PC-9 (cell line): ENCODE measurements at regions not wholly inside any gene's neighbourhood (a gene's known extent, or its start where the extent isn't known, plus 50 kb on each side); places are given as distances from the start of the nearest gene placed in this dataset.
"Not testable (repeated sequence)": the region's sequence is repeated elsewhere in the genome, so short reads cannot be mapped to it uniquely, and the experiment has no call there.

Source experiments
- BruUV-seq: library from RNA; stranded (reverse); fragments of 400-500 nt; replicated peaks from 2 replicates; lab custom pipeline; 2021; lab: Mats Ljungman, UMichigan
- CTCF ChIA-PET: fragments of 300-600 bp; sonication (Branson Sonifier 250); formaldehyde crosslinking; loops from one replicate; lab custom pipeline; 2022; ENCODE audit warnings: antibody characterized with exemption; lab: Charles Lee
- POLR2A ChIA-PET: fragments of 300-600 bp; sonication (Branson Sonifier 250); formaldehyde crosslinking; loops from one replicate; lab custom pipeline; 2022; ENCODE audit warnings: antibody characterized with exemption; ENCODE audit not compliant: unreplicated experiment; lab: Charles Lee
- DNase-seq, 2 experiments: peaks; one replicate each; pipeline versions ENCODE4 v3.0.0 to v3.0.0-alpha.2; 2015 to 2022; ENCODE audit warnings: mixed read lengths in 1 of 2
- H2AFZ ChIP-seq: fragments of 200-600 bp; sonication (generic); 2 replicates; pipeline ENCODE4 v1.8.1; 2017; ENCODE audit warnings: antibody characterized with exemption
- H3F3A ChIP-seq: fragments of 200-600 bp; sonication (generic); 2 replicates; pipeline ENCODE4 v1.8.1; 2017; ENCODE audit warnings: antibody characterized with exemption, mild to moderate bottlenecking, low read depth; ENCODE audit not compliant: insufficient read depth
- H3K27ac ChIP-seq: fragments of 200-600 bp; sonication (generic); 2 replicates; pipeline ENCODE4 v1.6.1; 2016; ENCODE audit warnings: mixed run types
- H3K27me3 ChIP-seq: fragments of 200-600 bp; sonication (generic); 2 replicates; pipeline ENCODE4 v1.6.1; 2016; ENCODE audit warnings: low read depth, mixed run types; ENCODE audit not compliant: insufficient read depth
- H3K36me3 ChIP-seq: fragments of 200-600 bp; sonication (generic); 2 replicates; pipeline ENCODE4 v1.6.1; 2016; ENCODE audit warnings: low read depth, mixed run types
- H3K4me1 ChIP-seq: fragments of 200-600 bp; sonication (generic); replicated peaks from 2 replicates; pipeline ENCODE4 v1.6.1; 2016; ENCODE audit warnings: mixed run types; ENCODE audit not compliant: insufficient read depth
- H3K4me2 ChIP-seq: fragments of 200-600 bp; sonication (generic); 2 replicates; pipeline ENCODE4 v1.6.1; 2017; ENCODE audit warnings: mixed run types
- H3K4me3 ChIP-seq: fragments of 200-600 bp; sonication (generic); 2 replicates; pipeline ENCODE4 v1.6.1; 2016; ENCODE audit warnings: mixed run types
- H3K79me2 ChIP-seq: fragments of 200-600 bp; sonication (generic); 2 replicates; pipeline ENCODE4 v1.6.1; 2017; ENCODE audit warnings: low read depth, mixed run types
- H3K9me2 ChIP-seq: fragments of 200-600 bp; sonication (generic); 2 replicates; pipeline ENCODE4 v1.8.1; 2017; ENCODE audit warnings: mild to moderate bottlenecking; ENCODE audit not compliant: insufficient read depth
- H3K9me3 ChIP-seq: fragments of 200-600 bp; sonication (generic); 2 replicates; pipeline ENCODE4 v1.8.1; 2016; ENCODE audit warnings: low read depth; ENCODE audit not compliant: insufficient read depth
- H4K20me1 ChIP-seq: fragments of 200-600 bp; sonication (generic); 2 replicates; pipeline ENCODE4 v1.8.1; 2017; ENCODE audit not compliant: insufficient read depth
- EZH2 ChIP-seq: fragments of 200-600 bp; sonication (generic); IDR thresholded peaks from 2 replicates; pipeline ENCODE4 v1.8.0; 2017; ENCODE audit warnings: antibody characterized with exemption, low read depth
- intact Hi-C: fragments of 100-400 bp; cut with micrococcal nuclease; formaldehyde crosslinking; loops from one replicate; pipeline ENCODE4 v1.10.0; 2022; ENCODE audit not compliant: unreplicated experiment
- TF ChIP-seq, protein P1 (sequence below): fragments of 200-600 bp; sonication (generic); conservative IDR thresholded peaks from 2 replicates; pipeline ENCODE4 v1.6.1; 2017; ENCODE audit warnings: mixed run types, antibody characterized with exemption, mild to moderate bottlenecking, moderate library complexity

DNA sequence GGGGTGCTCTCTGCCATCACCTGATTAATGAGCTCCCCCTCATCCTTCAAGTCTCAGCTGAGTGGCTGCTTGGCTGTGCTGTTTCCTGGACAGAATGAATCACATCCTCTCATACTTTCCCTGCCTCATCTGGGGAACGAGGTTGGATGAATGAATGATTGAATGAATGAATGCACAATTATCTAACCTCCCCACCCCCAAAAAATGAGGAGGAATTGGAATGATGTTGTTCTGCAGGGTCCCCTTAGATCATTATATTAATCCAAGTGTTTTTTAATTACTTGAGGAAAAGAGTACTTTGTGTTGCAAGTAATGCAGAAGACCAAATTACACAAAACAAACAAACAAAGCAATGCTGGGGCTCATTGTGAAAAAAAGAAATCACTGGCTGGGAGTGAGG lies 240.2 kb downstream of the BUB3 start:
- ChIA-PET CTCF (interaction anchor here (0.6 kb wide), 1 partner anchor 1043 kb away, joined by 3 read pairs; no protein-coding TSS in a partner anchor), POLR2A (no interaction called here)
- no peaks in the 10 kb centered on the region for H3F3A ChIP-seq
- intact Hi-C loops, result no loop called here
- H3K4me2 ChIP-seq, result no peak overlapping the region
- TF ChIP-seq, protein P1, sequence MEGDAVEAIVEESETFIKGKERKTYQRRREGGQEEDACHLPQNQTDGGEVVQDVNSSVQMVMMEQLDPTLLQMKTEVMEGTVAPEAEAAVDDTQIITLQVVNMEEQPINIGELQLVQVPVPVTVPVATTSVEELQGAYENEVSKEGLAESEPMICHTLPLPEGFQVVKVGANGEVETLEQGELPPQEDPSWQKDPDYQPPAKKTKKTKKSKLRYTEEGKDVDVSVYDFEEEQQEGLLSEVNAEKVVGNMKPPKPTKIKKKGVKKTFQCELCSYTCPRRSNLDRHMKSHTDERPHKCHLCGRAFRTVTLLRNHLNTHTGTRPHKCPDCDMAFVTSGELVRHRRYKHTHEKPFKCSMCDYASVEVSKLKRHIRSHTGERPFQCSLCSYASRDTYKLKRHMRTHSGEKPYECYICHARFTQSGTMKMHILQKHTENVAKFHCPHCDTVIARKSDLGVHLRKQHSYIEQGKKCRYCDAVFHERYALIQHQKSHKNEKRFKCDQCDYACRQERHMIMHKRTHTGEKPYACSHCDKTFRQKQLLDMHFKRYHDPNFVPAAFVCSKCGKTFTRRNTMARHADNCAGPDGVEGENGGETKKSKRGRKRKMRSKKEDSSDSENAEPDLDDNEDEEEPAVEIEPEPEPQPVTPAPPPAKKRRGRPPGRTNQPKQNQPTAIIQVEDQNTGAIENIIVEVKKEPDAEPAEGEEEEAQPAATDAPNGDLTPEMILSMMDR, result no peak
- TF ChIP-seq EZH2, result no peak
- H3K9me2 ChIP-seq, result no peaks in the 10 kb centered on the region
- BruUV-seq, result no TSS peak
- no peak for DNase-seq
- H3K4me3 ChIP-seq, result no peak overlapping the region
- no peaks in the 10 kb centered on the region for H3K36me3 ChIP-seq
- H3K27me3 ChIP-seq, result no peaks in the 10 kb centered on the region
- H2AFZ ChIP-seq, result no peak overlapping the region
- H3K79me2 ChIP-seq, result no peaks in the 10 kb centered on the region
- no peak overlapping the region for H3K27ac ChIP-seq
- no peaks in the 10 kb centered on the region for H3K4me1 ChIP-seq
- no peaks in the 10 kb centered on the region for H4K20me1 ChIP-seq
- H3K9me3 ChIP-seq, result no peaks in the 10 kb centered on the region

DNA sequence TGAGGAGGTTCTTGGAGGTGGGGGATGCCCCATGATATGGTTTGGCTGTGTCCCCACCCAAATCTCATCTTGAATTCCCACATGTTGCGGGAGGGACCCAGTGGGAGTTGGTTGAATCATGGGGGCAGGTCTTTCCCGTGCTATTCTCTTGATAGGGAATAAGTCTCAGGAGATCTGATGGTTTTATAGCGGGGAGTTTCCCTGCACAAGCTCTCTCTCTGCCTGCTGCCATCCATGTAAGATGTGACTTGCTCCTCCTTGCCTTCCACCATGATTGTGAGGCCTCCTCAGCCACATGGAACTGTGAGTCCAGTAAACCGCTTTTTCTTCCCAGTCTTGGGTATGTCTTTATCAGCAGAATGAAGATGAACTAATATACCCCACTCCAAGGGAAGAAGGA lies 241.0 kb downstream of the BUB3 start:
- H2AFZ ChIP-seq, H3K36me3 ChIP-seq, H3F3A ChIP-seq, H4K20me1 ChIP-seq, DNase-seq, POLR2A ChIA-PET, H3K79me2 ChIP-seq, BruUV-seq, H3K4me2 ChIP-seq, H3K27me3 ChIP-seq, H3K9me2 ChIP-seq, H3K4me3 ChIP-seq, CTCF ChIA-PET, H3K9me3 ChIP-seq, H3K27ac ChIP-seq, H3K4me1 ChIP-seq, intact Hi-C loops: not testable (repeated sequence)

DNA sequence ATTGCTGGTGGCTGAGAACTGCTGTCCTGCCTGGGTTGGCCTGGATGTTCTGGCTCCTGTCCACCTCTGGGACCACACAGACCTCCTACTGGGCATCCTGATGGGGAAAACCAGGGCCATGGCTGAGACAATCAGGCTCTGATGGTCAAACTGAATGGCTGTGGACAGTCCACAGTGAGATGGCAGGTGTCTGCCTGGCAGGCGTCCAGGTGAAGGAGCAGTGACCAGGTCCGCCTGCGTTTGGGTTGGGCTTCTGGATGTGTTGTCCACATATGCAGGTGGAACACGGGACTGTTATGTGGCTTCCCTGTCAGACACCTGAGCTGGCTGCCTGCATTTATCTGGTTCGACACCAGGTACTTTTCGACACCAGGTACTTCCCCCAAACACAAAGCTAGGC lies 241.7 kb downstream of the BUB3 start:
- no peaks in the 10 kb centered on the region for H3K9me3 ChIP-seq
- no peaks in the 10 kb centered on the region for H3K27me3 ChIP-seq
- H3K36me3 ChIP-seq, result no peaks in the 10 kb centered on the region
- H3K4me2 ChIP-seq, result no peak overlapping the region
- TF ChIP-seq EZH2, result no peak
- TF ChIP-seq, protein P1, result no peak
- POLR2A ChIA-PET, result no interaction called here
- no peaks in the 10 kb centered on the region for H3K4me1 ChIP-seq
- CTCF ChIA-PET, result no interaction called here
- intact Hi-C loops, result no loop called here
- no TSS peak for BruUV-seq
- H3K27ac ChIP-seq, result no peak overlapping the region
- no peaks in the 10 kb centered on the region for H3F3A ChIP-seq
- no peak for DNase-seq
- H2AFZ ChIP-seq, result no peak overlapping the region
- H4K20me1 ChIP-seq, result no peaks in the 10 kb centered on the region
- no peaks in the 10 kb centered on the region for H3K9me2 ChIP-seq
- no peaks in the 10 kb centered on the region for H3K79me2 ChIP-seq
- no peak overlapping the region for H3K4me3 ChIP-seq

- no TSS peak for BruUV-seq
- Histone ChIP-seq H3K4me1 (no peaks in the 10 kb centered on the region), H2AFZ (no peak overlapping the region), H3F3A (no peaks in the 10 kb centered on the region), H3K4me3 (no peak overlapping the region), H3K27ac (no peak overlapping the region), H3K9me3 (no peaks in the 10 kb centered on the region), H3K4me2 (no peak overlapping the region), H4K20me1 (no peaks in the 10 kb centered on the region), H3K9me2 (no peaks in the 10 kb centered on the region), H3K79me2 (no peaks in the 10 kb centered on the region), H3K36me3 (no peaks in the 10 kb centered on the region), H3K27me3 (no peaks in the 10 kb centered on the region)
- ChIA-PET POLR2A (no interaction called here), CTCF (no interaction called here)
- no peak for TF ChIP-seq EZH2
- TF ChIP-seq, protein P1, result no peak
- no peak for DNase-seq
- intact Hi-C loops, result no loop called here
Observed at GRCh38 chr10:123398180-123398591, 244.0 kb downstream of the BUB3 start.
